ENCODE measurements at regions not wholly inside any gene's neighbourhood (a gene's known extent, or its start where the extent isn't known, plus 50 kb on each side); places are given as distances from the start of the nearest gene placed in this dataset.

DNA sequence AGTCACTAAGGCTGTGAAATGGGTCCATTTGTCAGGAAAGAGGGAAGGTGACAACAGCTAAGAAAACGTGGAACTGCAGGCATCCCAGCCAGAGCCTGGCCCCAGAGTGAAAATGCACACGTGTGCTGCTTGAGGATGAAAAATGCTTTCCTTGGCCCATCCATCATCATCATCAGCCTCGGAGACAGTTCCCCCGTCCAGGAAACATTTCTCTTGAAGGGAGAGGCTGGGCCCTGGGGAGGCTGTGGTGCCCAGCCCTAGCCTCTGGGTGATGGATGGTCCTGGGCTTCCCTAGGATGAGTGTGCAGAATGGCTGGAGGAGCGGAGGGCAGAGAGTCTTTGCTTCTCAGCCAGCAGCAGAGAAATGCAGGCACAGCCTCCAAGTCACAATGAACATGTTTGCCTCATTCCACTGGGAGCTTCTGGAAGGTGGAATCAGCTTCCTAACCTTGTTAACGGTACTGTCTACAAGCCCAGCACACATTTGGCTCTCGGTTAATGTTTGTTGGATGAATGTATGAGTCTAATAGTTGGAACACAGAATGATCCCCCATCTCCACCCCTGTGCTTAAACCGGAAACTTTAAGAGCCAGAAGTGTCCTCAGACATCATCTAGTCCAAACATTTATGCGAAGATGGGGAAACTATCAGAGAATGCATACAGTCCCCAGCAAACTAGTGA is 164.0 kb downstream of the RDH14 start:
- TF ChIP-seq TAF1 (IDR thresholded peaks at IDR 0.05; ENCODE audit: borderline replicate concordance, low read depth, low read length): no peak
- no peak for TF ChIP-seq POLR2A (IDR thresholded peaks at IDR 0.05; ENCODE audit: low read depth, low read length)
- TF ChIP-seq POLR2AphosphoS5 (IDR thresholded peaks at IDR 0.05; ENCODE audit: low read depth, low read length): no peak
- no peak for DNase-seq (ENCODE audit: insufficient read length)
- no peak for FAIRE-seq

DNA sequence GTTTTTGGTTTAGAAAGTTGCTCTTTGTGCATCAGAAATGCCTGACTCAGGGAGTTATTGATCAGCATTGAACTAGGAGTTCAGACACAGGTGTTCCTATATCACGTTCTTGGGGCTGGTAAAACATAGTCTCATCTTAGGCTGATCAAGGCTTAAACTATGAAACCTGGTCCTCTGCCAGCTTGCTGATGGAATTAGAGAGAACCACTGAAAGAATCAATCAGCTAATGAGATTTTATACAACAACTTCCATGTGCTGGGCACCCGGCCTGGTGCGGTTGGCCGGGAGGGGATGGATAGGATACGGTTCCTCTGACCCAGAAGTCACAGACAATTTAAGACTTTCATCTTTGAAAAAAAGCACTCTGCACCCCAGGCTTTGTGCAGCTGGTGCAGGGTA is 164.9 kb downstream of the RDH14 start:
- DNase-seq (ENCODE audit: insufficient read length): no peak
- no peak for TF ChIP-seq TAF1 (IDR thresholded peaks at IDR 0.05; ENCODE audit: borderline replicate concordance, low read depth, low read length)
- TF ChIP-seq POLR2AphosphoS5 (IDR thresholded peaks at IDR 0.05; ENCODE audit: low read depth, low read length): no peak
- TF ChIP-seq POLR2A (IDR thresholded peaks at IDR 0.05; ENCODE audit: low read depth, low read length): no peak
- no peak for FAIRE-seq

DNA sequence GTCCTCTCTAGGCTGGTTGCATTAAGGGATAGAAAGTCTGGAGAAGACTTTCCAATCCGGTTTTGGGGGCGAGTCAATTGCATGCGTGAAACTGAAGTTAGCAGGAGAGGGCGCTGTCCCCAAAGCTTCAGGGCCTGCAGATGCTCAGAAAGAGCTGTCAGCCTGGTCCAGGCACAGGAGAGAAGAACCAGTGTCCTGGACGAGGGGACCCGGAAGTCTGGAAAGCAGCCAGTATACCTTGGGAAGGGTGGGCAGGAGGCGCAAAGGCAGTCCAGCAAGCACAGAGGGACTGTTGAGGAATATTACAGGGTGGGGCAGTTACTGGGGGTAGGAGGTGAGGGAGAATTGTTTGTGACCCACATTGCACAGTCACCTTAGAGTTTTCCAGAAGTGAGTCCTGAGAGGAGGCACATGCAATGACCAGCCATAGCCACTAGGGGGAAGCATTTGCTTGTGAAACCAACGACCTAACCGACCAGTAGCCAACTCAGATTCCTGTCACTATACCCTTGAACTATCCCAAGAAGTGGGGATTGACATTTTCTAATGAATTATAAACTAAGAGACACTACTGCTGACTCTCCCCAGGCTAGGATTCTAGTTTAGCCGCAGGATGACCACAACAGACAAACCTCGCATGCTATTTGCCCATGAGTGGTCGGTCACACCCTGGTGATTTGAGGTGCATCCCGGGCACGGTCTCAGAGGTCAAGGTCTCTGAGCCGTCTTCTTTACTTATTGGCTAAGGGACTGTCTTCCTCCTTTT is 172.8 kb downstream of the RDH14 start:
- DNase-seq (ENCODE audit: insufficient read length): no peak

DNA sequence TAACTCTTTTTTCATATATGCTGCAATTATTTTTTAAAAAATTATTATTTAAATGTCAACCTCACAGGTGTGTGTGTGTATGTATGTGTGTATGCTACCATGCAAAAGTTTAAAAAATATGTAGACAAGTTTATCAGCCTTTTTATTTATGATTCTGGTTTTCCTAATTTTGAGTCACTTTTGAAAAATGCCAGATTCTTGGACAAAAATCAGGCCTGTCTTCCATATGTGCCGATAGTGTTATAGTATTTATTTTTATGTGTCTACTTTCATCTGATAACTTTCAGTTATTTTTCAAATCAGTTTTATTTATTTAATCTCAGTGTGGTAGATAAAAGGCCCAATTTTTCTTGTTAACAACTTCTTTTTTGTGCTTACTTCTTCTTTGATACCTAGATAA is 176.2 kb downstream of the RDH14 start:
- FAIRE-seq: no peak
- no peak for DNase-seq (ENCODE audit: insufficient read length)
- TF ChIP-seq TAF1 (IDR thresholded peaks at IDR 0.05; ENCODE audit: borderline replicate concordance, low read depth, low read length): no peak
- TF ChIP-seq POLR2A (IDR thresholded peaks at IDR 0.05; ENCODE audit: low read depth, low read length): no peak
- TF ChIP-seq POLR2AphosphoS5 (IDR thresholded peaks at IDR 0.05; ENCODE audit: low read depth, low read length): no peak

More for the DNA sequence above, 172.8 kb downstream of the RDH14 start:
- FAIRE-seq: peak; percentile 80
- TF ChIP-seq TAF1 (IDR thresholded peaks at IDR 0.05; ENCODE audit: borderline replicate concordance, low read depth, low read length): no peak
- no peak for TF ChIP-seq POLR2AphosphoS5 (IDR thresholded peaks at IDR 0.05; ENCODE audit: low read depth, low read length)
- no peak for TF ChIP-seq POLR2A (IDR thresholded peaks at IDR 0.05; ENCODE audit: low read depth, low read length)

DNA sequence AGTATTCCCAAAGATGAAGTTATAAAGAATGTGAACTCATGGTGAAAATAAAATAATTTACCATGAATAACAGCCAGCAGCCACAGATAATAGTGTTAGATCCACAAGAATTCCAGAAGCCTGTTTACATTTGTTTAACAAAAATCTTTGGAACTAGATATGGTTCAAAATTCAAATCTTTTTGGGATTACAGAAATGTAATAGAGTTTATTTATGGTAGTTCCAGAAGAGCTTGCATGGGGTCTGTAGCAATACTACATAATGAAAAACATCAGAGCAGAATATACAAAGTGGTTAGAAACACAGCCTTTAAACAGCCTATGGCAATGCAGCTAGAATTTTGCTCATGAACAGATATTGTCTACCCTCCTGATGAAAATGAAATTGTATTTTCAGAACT is 179.1 kb downstream of the RDH14 start:
- no peak for FAIRE-seq

DNA sequence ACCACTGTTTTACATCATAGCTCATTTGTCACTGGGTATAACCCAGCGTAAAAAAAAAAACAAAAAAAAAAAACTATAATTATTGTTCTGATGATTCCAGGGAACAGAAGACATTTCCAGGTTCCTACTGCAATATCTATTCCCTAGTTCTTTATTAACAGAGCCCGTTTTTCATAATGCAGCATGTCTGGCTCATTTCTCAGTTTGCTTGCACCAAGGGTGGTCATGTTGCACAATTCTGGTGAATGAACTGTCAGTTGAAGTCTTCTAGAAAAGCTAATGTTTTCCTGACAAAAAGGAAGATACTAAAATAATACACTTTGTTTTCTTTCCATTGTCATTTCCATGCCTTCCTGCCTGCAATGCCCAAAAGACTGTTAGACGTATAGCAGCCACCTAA is 180.1 kb downstream of the RDH14 start:
- no peak for FAIRE-seq
- no peak for DNase-seq (ENCODE audit: insufficient read length)
- TF ChIP-seq POLR2AphosphoS5 (IDR thresholded peaks at IDR 0.05; ENCODE audit: low read depth, low read length): no peak

More for the DNA sequence above, 179.1 kb downstream of the RDH14 start:
- TF ChIP-seq POLR2A (IDR thresholded peaks at IDR 0.05; ENCODE audit: low read depth, low read length) (no peak), POLR2AphosphoS5 (IDR thresholded peaks at IDR 0.05; ENCODE audit: low read depth, low read length) (no peak), TAF1 (IDR thresholded peaks at IDR 0.05; ENCODE audit: borderline replicate concordance, low read depth, low read length) (no peak)
- no peak for DNase-seq (ENCODE audit: insufficient read length)

DNA sequence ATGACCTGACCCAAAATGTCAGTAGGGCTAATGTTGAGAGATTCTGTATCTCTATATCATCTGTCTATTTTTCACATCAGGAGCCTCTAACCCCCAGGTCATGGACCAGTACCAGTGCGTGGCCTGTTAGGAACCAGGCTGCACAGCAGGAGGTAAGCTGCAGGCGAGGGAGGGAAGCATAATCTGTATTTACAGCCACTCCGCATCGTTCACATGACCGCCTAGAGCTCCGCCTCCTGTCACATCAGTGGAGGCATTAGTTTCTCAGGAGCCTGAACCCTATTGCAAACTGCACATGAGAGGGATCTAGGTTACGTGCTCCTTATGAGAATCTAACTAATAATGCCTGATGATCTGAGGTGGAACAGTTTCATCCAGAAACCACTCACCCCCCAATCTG is 180.6 kb downstream of the RDH14 start:
- FAIRE-seq (no peak), DNase-seq (ENCODE audit: insufficient read length) (no peak)
- TF ChIP-seq POLR2AphosphoS5 (IDR thresholded peaks at IDR 0.05; ENCODE audit: low read depth, low read length) (no peak), POLR2A (IDR thresholded peaks at IDR 0.05; ENCODE audit: low read depth, low read length) (no peak), TAF1 (IDR thresholded peaks at IDR 0.05; ENCODE audit: borderline replicate concordance, low read depth, low read length) (no peak)

DNA sequence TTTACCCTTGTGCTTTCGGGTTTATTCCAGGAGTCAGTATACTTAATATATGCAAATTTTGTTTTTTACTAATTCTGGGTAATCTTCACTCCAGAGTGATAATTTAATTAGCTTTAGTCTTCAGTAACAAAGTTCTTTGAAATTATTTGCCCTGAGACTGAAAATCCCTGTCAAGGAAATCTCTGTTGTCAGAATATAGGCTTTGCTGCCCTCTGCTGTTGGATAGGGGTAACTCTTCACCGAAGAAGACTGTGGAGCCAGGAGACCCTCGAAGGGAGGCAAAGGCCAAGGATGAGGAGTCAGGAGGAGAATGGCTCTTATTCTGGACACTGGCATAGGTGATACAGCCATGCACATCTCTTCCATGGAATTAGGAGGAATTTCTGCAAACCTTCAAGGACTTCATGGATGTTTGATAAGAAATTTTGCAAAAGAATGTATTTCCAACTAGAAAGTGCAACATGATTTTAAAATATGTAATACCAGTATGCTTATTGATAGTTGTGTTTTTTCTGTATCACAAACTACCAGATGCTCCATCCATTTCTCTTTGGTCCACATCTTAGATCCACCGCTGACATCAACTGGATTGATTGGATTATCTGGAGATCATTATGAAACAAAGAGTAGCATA is 182.3 kb downstream of the RDH14 start:
- TF ChIP-seq POLR2A (IDR thresholded peaks at IDR 0.05; ENCODE audit: low read depth, low read length) (no peak), POLR2AphosphoS5 (IDR thresholded peaks at IDR 0.05; ENCODE audit: low read depth, low read length) (no peak), TAF1 (IDR thresholded peaks at IDR 0.05; ENCODE audit: borderline replicate concordance, low read depth, low read length) (no peak)
- FAIRE-seq (peak; percentile 17), DNase-seq (ENCODE audit: insufficient read length) (no peak)

DNA sequence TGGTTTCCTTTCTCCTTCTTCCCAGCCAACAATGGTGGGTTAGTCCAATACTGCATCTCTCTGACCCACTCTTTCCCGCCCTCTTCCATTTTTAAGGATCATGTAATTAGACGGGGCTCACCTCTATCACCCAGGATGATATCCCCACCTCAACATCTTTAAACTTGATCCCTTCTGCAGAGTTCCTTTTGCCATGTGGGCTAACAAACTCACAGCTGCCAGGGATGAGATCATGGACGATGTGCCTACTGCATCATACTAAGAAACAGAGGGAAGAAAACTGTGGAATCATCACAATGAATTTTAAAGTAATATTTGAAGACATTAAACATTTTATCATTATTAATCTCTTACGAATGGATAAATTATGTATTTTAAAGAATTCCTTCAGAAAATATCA is 183.5 kb downstream of the RDH14 start:
- DNase-seq (ENCODE audit: insufficient read length): no peak
- no peak for FAIRE-seq
- TF ChIP-seq POLR2A (IDR thresholded peaks at IDR 0.05; ENCODE audit: low read depth, low read length) (no peak), POLR2AphosphoS5 (IDR thresholded peaks at IDR 0.05; ENCODE audit: low read depth, low read length) (no peak), TAF1 (IDR thresholded peaks at IDR 0.05; ENCODE audit: borderline replicate concordance, low read depth, low read length) (no peak)

DNA sequence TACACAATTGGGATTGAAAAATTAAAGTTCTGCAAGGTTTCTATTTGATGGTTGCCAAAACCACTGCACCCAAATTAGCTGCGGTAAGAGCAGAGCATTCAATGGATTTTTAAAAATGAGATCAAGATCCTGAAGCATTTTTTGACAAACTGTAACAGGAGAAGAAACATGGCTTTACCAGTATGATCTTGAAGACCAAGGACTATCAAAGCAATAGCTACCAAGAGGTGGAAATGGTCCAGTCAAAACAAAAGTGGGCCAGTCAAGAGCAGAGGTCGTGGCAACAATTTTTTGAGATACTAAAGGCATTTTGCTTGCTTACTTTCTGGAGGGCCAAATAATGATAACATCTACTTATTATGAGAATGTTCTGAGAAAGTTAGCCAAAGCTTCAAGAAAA is 186.8 kb downstream of the RDH14 start:
- no peak for DNase-seq (ENCODE audit: insufficient read length)
- no peak for FAIRE-seq
- TF ChIP-seq TAF1 (IDR thresholded peaks at IDR 0.05; ENCODE audit: borderline replicate concordance, low read depth, low read length): no peak
- TF ChIP-seq POLR2A (IDR thresholded peaks at IDR 0.05; ENCODE audit: low read depth, low read length): no peak
- no peak for TF ChIP-seq POLR2AphosphoS5 (IDR thresholded peaks at IDR 0.05; ENCODE audit: low read depth, low read length)

DNA sequence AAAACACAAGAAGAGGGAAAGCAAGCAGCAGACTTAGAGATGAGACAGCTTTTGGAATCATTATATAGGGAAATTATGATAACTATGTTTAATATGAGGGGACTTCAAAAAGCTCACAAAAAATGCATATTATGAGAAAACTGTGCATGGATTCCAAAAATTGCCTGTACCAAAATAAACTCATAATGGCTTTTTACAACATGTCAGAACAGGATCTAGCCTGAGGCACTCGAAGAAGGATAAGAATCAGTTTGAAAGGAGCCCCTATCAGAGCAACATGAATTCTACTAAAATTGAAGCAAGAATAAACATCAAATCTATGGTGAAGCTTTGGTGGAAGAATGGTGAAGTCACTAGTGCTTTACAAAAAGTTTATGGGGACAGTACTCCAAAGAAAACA is 187.4 kb downstream of the RDH14 start:
- no peak for DNase-seq (ENCODE audit: insufficient read length)
- no peak for FAIRE-seq
- no peak for TF ChIP-seq POLR2AphosphoS5 (IDR thresholded peaks at IDR 0.05; ENCODE audit: low read depth, low read length)
- no peak for TF ChIP-seq POLR2A (IDR thresholded peaks at IDR 0.05; ENCODE audit: low read depth, low read length)
- TF ChIP-seq TAF1 (IDR thresholded peaks at IDR 0.05; ENCODE audit: borderline replicate concordance, low read depth, low read length): no peak

DNA sequence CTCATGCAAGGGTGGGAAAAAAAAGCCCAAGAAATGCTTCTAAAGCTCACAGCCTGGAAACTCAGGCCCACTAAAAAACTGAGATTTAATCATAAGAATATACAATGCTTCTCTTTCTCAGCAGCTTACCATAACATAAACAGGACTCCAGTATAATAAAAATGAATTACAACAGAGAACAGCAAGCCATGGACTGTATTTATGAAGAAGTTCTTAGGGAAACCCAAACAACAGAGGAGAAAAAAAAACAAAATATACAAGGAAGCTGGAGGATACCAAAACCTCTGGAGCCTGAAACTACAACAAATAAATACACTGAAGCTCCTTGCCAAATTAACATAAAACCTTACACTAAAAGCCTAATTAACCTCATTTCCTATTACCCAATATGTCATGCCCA is 187.8 kb downstream of the RDH14 start:
- no peak for FAIRE-seq

More for the DNA sequence above, 187.8 kb downstream of the RDH14 start:
- TF ChIP-seq POLR2AphosphoS5 (IDR thresholded peaks at IDR 0.05; ENCODE audit: low read depth, low read length) (no peak), TAF1 (IDR thresholded peaks at IDR 0.05; ENCODE audit: borderline replicate concordance, low read depth, low read length) (no peak), POLR2A (IDR thresholded peaks at IDR 0.05; ENCODE audit: low read depth, low read length) (no peak)
- no peak for DNase-seq (ENCODE audit: insufficient read length)
